ENCODE measurements at regions not wholly inside any gene's neighbourhood (a gene's known extent, or its start where the extent isn't known, plus 50 kb on each side); places are given as distances from the start of the nearest gene placed in this dataset.

DNA sequence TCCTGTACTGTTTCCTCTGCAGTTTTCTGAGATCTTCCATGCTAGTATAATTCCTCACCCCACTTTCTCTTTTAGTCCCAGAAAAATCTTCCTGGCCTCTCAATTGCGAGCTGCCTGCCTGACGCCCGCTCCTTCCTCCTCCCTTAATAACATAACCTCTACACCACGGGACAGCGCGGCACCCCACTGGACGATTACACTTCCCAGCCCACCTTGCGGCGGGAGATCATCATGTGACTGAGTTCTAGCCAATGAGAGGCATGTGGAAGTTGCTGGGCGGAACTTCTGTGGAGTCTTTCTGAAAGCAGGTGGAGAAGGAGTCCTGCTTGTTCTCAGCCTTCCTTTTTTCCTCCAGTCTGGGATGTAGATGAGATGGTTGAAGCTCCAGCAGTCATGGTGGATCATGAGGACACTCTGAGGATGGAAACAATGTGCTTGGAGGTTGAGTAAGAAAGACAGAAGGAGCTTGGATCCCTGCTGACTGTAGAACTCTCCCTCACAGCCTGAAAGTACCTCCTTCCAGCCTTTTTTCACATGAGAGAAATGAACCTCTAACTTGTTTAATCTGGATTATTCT is 133.6 kb upstream of the VRK1 start:
- no peaks in the 10 kb centered on the region for H3K4me1 ChIP-seq (ENCODE audit: insufficient read depth, low read length)
- BruUV-seq (replicated peaks), result no TSS peak
- H3K4me3 ChIP-seq (ENCODE audit: low read length), result no peak overlapping the region
- CTCF ChIA-PET, result interaction anchor here (0.6 kb wide), 1 partner anchor 190 kb away, joined by 3 read pairs; no protein-coding TSS in a partner anchor
- DNase-seq, result no peak
- no peaks in the 10 kb centered on the region for H3K36me3 ChIP-seq (ENCODE audit: low read depth, low read length)
- POLR2A ChIA-PET (ENCODE audit: unreplicated experiment), result no interaction called here
- no peaks in the 10 kb centered on the region for H3F3A ChIP-seq (ENCODE audit: low read length, unreplicated experiment)
- H3K9me3 ChIP-seq (ENCODE audit: low read length), result no peaks in the 10 kb centered on the region
- no peak overlapping the region for H2AFZ ChIP-seq (ENCODE audit: low read length)
- H3K9ac ChIP-seq (ENCODE audit: low read length), result no peak overlapping the region
- no peak for ATAC-seq
- H3K27ac ChIP-seq (ENCODE audit: low read length), result no peak overlapping the region
- H3K4me2 ChIP-seq (ENCODE audit: low read length), result no peak overlapping the region
- intact Hi-C loops (cut with micrococcal nuclease), result no loop called here
- no peaks in the 10 kb centered on the region for H4K20me1 ChIP-seq (ENCODE audit: low read length)
- H3K9me2 ChIP-seq (replicated peaks; ENCODE audit: low read length), result no peaks in the 10 kb centered on the region
- TF ChIP-seq EZH2phosphoT487 (IDR thresholded peaks at IDR 0.05; ENCODE audit: borderline replicate concordance, low read length) (no peak), CTCF (conservative IDR thresholded peaks at IDR 0.05; ENCODE audit: low read depth, low read length) (no peak), EZH2 (IDR thresholded peaks at IDR 0.05; ENCODE audit: low read length, unreplicated experiment) (no peak)
- peaks cover 97% of the 10 kb centered on the region for H3K27me3 ChIP-seq (ENCODE audit: low read length)
- no peaks in the 10 kb centered on the region for H3K79me2 ChIP-seq (ENCODE audit: low read length)

- CTCF ChIA-PET, result no interaction called here
- Histone ChIP-seq H3K9ac (ENCODE audit: low read length) (no peak overlapping the region), H3K27ac (ENCODE audit: low read length) (no peak overlapping the region), H3F3A (ENCODE audit: low read length, unreplicated experiment) (no peaks in the 10 kb centered on the region), H2AFZ (ENCODE audit: low read length) (no peak overlapping the region), H4K20me1 (ENCODE audit: low read length) (no peaks in the 10 kb centered on the region), H3K9me3 (ENCODE audit: low read length) (no peaks in the 10 kb centered on the region), H3K36me3 (ENCODE audit: low read depth, low read length) (no peaks in the 10 kb centered on the region), H3K27me3 (ENCODE audit: low read length) (peaks cover 97% of the 10 kb centered on the region), H3K4me2 (ENCODE audit: low read length) (no peak overlapping the region), H3K9me2 (replicated peaks; ENCODE audit: low read length) (no peaks in the 10 kb centered on the region), H3K4me3 (ENCODE audit: low read length) (no peak overlapping the region), H3K4me1 (ENCODE audit: insufficient read depth, low read length) (no peaks in the 10 kb centered on the region), H3K79me2 (ENCODE audit: low read length) (no peaks in the 10 kb centered on the region)
- intact Hi-C loops (cut with micrococcal nuclease), result no loop called here
- POLR2A ChIA-PET (ENCODE audit: unreplicated experiment), result no interaction called here
- DNase-seq, result no peak
- ATAC-seq, result no peak
- TF ChIP-seq EZH2phosphoT487 (IDR thresholded peaks at IDR 0.05; ENCODE audit: borderline replicate concordance, low read length), result no peak
- TF ChIP-seq EZH2 (IDR thresholded peaks at IDR 0.05; ENCODE audit: low read length, unreplicated experiment), result no peak
- no peak; the same call in 1 of the 2 replicates for TF ChIP-seq CTCF (conservative IDR thresholded peaks at IDR 0.05; ENCODE audit: low read depth, low read length)
- BruUV-seq (replicated peaks), result no TSS peak
Measured at GRCh38 chr14:96666088-96666487, 131.1 kb upstream of the VRK1 start.

- no TSS peak for BruUV-seq (replicated peaks)
- ATAC-seq (no peak), DNase-seq (no peak)
- H3K27me3 ChIP-seq (ENCODE audit: low read length), result peaks cover 62% of the 10 kb centered on the region
- H3K9me3 ChIP-seq (ENCODE audit: low read length), result no peaks in the 10 kb centered on the region
- H3K9me2 ChIP-seq (replicated peaks; ENCODE audit: low read length), result no peaks in the 10 kb centered on the region
- no peaks in the 10 kb centered on the region for H3K36me3 ChIP-seq (ENCODE audit: low read depth, low read length)
- no peak overlapping the region for H3K27ac ChIP-seq (ENCODE audit: low read length)
- ChIA-PET POLR2A (ENCODE audit: unreplicated experiment) (no interaction called here), CTCF (no interaction called here)
- H4K20me1 ChIP-seq (ENCODE audit: low read length), result no peaks in the 10 kb centered on the region
- TF ChIP-seq EZH2phosphoT487 (IDR thresholded peaks at IDR 0.05; ENCODE audit: borderline replicate concordance, low read length) (no peak), CTCF (conservative IDR thresholded peaks at IDR 0.05; ENCODE audit: low read depth, low read length) (no peak), EZH2 (IDR thresholded peaks at IDR 0.05; ENCODE audit: low read length, unreplicated experiment) (no peak)
- H3F3A ChIP-seq (ENCODE audit: low read length, unreplicated experiment), result no peaks in the 10 kb centered on the region
- H3K4me2 ChIP-seq (ENCODE audit: low read length), result no peak overlapping the region
- intact Hi-C loops (cut with micrococcal nuclease), result no loop called here
- no peak overlapping the region for H3K4me3 ChIP-seq (ENCODE audit: low read length)
- H3K79me2 ChIP-seq (ENCODE audit: low read length), result no peaks in the 10 kb centered on the region
- H3K4me1 ChIP-seq (ENCODE audit: insufficient read depth, low read length), result no peaks in the 10 kb centered on the region
- no peak overlapping the region for H2AFZ ChIP-seq (ENCODE audit: low read length)
- H3K9ac ChIP-seq (ENCODE audit: low read length), result no peak overlapping the region
Measured at GRCh38 chr14:96670391-96670790, 126.8 kb upstream of the VRK1 start.

Measured in PC-3 (cell line).